ENCODE measurements at regions not wholly inside any gene's neighbourhood (a gene's known extent, or its start where the extent isn't known, plus 50 kb on each side); places are given as distances from the start of the nearest gene placed in this dataset.

- Histone ChIP-seq H3K27ac (no peak overlapping the region), H3K27me3 (no peaks in the 10 kb centered on the region), H3K4me1 (no peaks in the 10 kb centered on the region), H3K36me3 (no peaks in the 10 kb centered on the region), H3K4me3 (no peak overlapping the region), H3K9me3 (no peaks in the 10 kb centered on the region)
- DNase-seq (ENCODE audit: extremely low spot score in 2 of 2): no peak
- TF ChIP-seq POLR2A (IDR thresholded peaks at IDR 0.05): no peak
- intact Hi-C loops (cut with DNase I): no loop called here
Measured at GRCh38 chr6:84332139-84333034, 104.9 kb upstream of the CEP162 start.

- no peak overlapping the region for H3K4me3 ChIP-seq
- TF ChIP-seq POLR2A (IDR thresholded peaks at IDR 0.05) (no peak), POLR2AphosphoS5 (IDR thresholded peaks at IDR 0.05; ENCODE audit: insufficient read depth in 1 of 2, low read depth in 1 of 2) (no peak), CTCF (IDR thresholded peaks at IDR 0.05) (no peak)
- no peak overlapping the region for H3K27ac ChIP-seq
- no peaks in the 10 kb centered on the region for H3K4me1 ChIP-seq
- intact Hi-C loops (cut with DNase I): no loop called here
- DNase-seq (ENCODE audit: extremely low spot score in 2 of 2): no peak
- H3K9me3 ChIP-seq: no peaks in the 10 kb centered on the region
- H3K36me3 ChIP-seq: no peaks in the 10 kb centered on the region
- no peaks in the 10 kb centered on the region for H3K27me3 ChIP-seq
Measured at GRCh38 chr6:84330325-84330724, 102.9 kb upstream of the CEP162 start.

- Histone ChIP-seq H3K9me3 (no peaks in the 10 kb centered on the region), H3K36me3 (no peaks in the 10 kb centered on the region), H3K4me3 (no peak overlapping the region), H3K4me1 (no peaks in the 10 kb centered on the region), H3K27ac (no peak overlapping the region), H3K27me3 (no peaks in the 10 kb centered on the region)
- intact Hi-C loops (cut with DNase I): no loop called here
- TF ChIP-seq POLR2AphosphoS5 (IDR thresholded peaks at IDR 0.05; ENCODE audit: insufficient read depth in 1 of 2, low read depth in 1 of 2) (no peak), CTCF (IDR thresholded peaks at IDR 0.05) (no peak), POLR2A (IDR thresholded peaks at IDR 0.05) (no peak)
- DNase-seq (ENCODE audit: extremely low spot score in 2 of 2): no peak
Measured at GRCh38 chr6:84329516-84329915, 102.1 kb upstream of the CEP162 start.

GRCh38 chr6:84329077-84329476, 101.6 kb upstream of the CEP162 start:
- Histone ChIP-seq H3K4me1 (no peaks in the 10 kb centered on the region), H3K27ac (no peak overlapping the region), H3K27me3 (no peaks in the 10 kb centered on the region), H3K4me3 (no peak overlapping the region), H3K9me3 (no peaks in the 10 kb centered on the region), H3K36me3 (no peaks in the 10 kb centered on the region)
- no peak for DNase-seq (ENCODE audit: extremely low spot score in 2 of 2)
- intact Hi-C loops (cut with DNase I): no loop called here
- TF ChIP-seq POLR2AphosphoS5 (IDR thresholded peaks at IDR 0.05; ENCODE audit: insufficient read depth in 1 of 2, low read depth in 1 of 2): no peak
- no peak for TF ChIP-seq POLR2A (IDR thresholded peaks at IDR 0.05)
- no peak for TF ChIP-seq CTCF (IDR thresholded peaks at IDR 0.05)

- H3K4me1 ChIP-seq: no peaks in the 10 kb centered on the region
- no peaks in the 10 kb centered on the region for H3K36me3 ChIP-seq
- no peak overlapping the region for H3K27ac ChIP-seq
- TF ChIP-seq CTCF (IDR thresholded peaks at IDR 0.05) (no peak), POLR2AphosphoS5 (IDR thresholded peaks at IDR 0.05; ENCODE audit: insufficient read depth in 1 of 2, low read depth in 1 of 2) (no peak), POLR2A (IDR thresholded peaks at IDR 0.05) (no peak)
- H3K27me3 ChIP-seq: no peaks in the 10 kb centered on the region
- H3K9me3 ChIP-seq: no peaks in the 10 kb centered on the region
- no peak for DNase-seq (ENCODE audit: extremely low spot score in 2 of 2)
- H3K4me3 ChIP-seq: no peak overlapping the region
- intact Hi-C loops (cut with DNase I): no loop called here
Measured at GRCh38 chr6:84317463-84317862, 90.0 kb upstream of the CEP162 start.
